ENCODE measurements at regions not wholly inside any gene's neighbourhood (a gene's known extent, or its start where the extent isn't known, plus 50 kb on each side); places are given as distances from the start of the nearest gene placed in this dataset.

- Mint-ChIP-seq H3K36me3 (ENCODE audit: low read depth) (peaks cover 2% of the 10 kb centered on the region), H3K4me3 (no peak overlapping the region), H3K27ac (no peak overlapping the region), H3K27me3 (ENCODE audit: low read depth) (peaks cover 3% of the 10 kb centered on the region), H3K9me3 (peaks cover 4% of the 10 kb centered on the region), H3K4me1 (ENCODE audit: low read depth) (peaks cover 3% of the 10 kb centered on the region)
These were observed 231.7 kb upstream of the PGRMC2 start for GRCh38 chr4:128519163-128519830.

DNA sequence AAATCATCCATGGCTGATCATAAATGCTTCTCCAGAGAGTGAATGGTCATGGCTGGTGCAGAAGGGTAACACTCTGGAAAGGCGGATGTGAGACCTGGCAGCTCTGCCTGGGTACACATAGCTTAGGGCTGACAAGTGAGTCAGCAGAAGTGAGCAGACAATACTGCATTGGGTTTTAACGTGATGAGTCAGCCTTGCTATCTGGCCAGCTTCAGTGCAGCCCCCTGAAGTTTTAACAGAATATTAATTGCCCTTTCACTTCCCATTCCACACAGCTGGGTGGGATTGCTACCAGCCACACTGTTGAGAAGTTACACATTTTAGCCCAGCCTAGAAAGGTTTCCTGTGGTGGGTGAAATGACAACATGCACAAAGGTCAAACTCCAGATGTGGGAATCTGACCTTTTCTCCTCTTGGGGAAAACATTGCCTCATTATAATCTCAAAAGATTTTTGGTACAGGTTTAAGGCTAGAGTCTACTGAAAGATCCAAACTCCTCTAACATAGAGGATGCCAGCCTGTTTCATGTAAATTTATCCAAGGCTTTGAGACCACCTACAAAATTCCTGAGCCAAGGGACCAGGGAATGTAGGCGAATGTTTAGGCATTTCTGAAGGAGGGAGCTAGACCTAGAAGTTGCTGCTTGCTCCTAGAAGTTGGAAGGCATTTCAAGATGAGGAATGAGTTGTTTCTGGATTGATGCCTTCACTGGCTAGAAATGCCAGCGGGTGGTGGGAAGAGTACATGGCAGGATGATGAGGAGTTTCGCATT lies 230.3 kb upstream of the PGRMC2 start:
- no peak overlapping the region for H3K27ac Mint-ChIP-seq
- peaks cover 4% of the 10 kb centered on the region for H3K9me3 Mint-ChIP-seq

GRCh38 chr4:128517096-128517738 lies 229.6 kb upstream of the PGRMC2 start:
- peaks cover 13% of the 10 kb centered on the region for H3K4me1 Mint-ChIP-seq (ENCODE audit: low read depth)
- peaks cover 5% of the 10 kb centered on the region for H3K36me3 Mint-ChIP-seq (ENCODE audit: low read depth)
- peaks cover 3% of the 10 kb centered on the region for H3K27me3 Mint-ChIP-seq (ENCODE audit: low read depth)
- no peak overlapping the region for H3K4me3 Mint-ChIP-seq
- H3K27ac Mint-ChIP-seq = no peak overlapping the region
- peaks cover 7% of the 10 kb centered on the region for H3K9me3 Mint-ChIP-seq

More for the DNA sequence above, 230.3 kb upstream of the PGRMC2 start:
- H3K4me1 Mint-ChIP-seq (ENCODE audit: low read depth) = peaks cover 11% of the 10 kb centered on the region
- H3K36me3 Mint-ChIP-seq (ENCODE audit: low read depth) = peaks cover 4% of the 10 kb centered on the region
- H3K4me3 Mint-ChIP-seq = no peak overlapping the region
- H3K27me3 Mint-ChIP-seq (ENCODE audit: low read depth) = peaks cover 3% of the 10 kb centered on the region

DNA sequence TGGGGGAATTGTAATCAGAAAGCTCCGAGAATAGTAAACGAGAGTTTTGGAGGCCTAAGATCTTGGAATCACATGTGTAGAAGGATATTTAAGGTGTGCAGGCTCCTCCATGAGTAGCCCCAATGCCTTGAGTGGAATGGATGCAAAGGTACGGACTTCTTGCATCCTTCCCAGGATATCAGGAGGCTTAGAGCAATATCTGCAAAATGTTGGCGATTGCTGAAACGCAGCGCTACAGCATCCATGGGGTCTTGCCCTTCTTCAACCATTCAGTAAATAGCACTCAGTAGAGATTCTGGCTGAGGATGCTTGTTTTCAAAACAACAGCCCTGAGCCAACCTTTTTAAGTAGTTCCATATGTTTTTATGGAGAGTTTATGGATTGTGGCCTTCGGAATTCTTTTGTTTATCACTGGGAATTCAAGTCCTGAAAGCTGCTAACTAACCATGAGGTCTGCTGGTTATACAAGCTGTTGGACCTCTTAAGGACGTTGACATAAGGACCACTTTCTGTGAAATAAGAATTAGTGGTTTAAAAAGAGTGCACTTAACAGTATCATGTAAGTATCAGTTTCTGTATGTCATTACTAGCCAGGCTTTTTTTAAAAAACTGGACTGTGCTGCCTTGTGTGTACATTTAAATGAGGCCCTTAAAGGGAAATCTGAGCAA lies 228.8 kb upstream of the PGRMC2 start:
- H3K27me3 Mint-ChIP-seq (ENCODE audit: low read depth) = peaks cover 3% of the 10 kb centered on the region
- H3K27ac Mint-ChIP-seq = no peak overlapping the region
- H3K4me3 Mint-ChIP-seq = no peak overlapping the region
- peaks cover 7% of the 10 kb centered on the region for H3K9me3 Mint-ChIP-seq
- peaks cover 5% of the 10 kb centered on the region for H3K36me3 Mint-ChIP-seq (ENCODE audit: low read depth)
- peaks cover 13% of the 10 kb centered on the region for H3K4me1 Mint-ChIP-seq (ENCODE audit: low read depth)

GRCh38 chr4:128513664-128514484 lies 226.3 kb upstream of the PGRMC2 start:
- peak overlapping the region; percentile 38 for H3K4me3 Mint-ChIP-seq
- H3K36me3 Mint-ChIP-seq (ENCODE audit: low read depth) = peaks cover 5% of the 10 kb centered on the region
- no peaks in the 10 kb centered on the region for H3K27me3 Mint-ChIP-seq (ENCODE audit: low read depth)
- peak overlapping the region; percentile 60 for H3K27ac Mint-ChIP-seq
- H3K4me1 Mint-ChIP-seq (ENCODE audit: low read depth) = peaks cover 13% of the 10 kb centered on the region
- H3K9me3 Mint-ChIP-seq = peaks cover 7% of the 10 kb centered on the region

DNA sequence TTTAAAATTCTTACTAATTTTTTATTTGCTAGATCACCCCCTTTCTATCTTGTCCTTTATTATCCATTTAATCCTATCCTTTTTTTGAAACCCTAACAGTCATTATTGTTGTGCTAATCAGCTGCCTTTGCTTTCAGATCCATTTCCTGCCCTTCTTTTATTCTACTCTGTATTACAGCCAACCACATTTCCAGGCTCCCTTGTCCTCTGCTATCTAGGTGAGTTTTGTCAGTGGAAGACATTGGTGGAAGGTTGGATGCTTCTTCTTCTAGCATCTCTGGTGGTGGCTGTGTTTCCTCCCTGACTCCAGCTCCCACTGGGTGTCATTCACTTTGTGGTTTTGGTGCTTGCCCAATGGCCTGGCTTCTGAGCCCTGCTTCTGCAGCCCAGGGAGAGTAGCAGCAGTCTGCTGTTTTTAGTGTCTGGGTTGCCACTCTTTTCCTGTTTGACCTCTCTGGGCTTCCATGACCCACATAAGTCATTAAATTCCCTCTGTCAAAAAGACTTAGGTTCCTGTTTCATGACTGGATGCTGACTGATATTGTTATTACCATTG lies 225.2 kb upstream of the PGRMC2 start:
- no peak overlapping the region for H3K4me3 Mint-ChIP-seq
- H3K27ac Mint-ChIP-seq = no peak overlapping the region
- H3K9me3 Mint-ChIP-seq = peaks cover 7% of the 10 kb centered on the region
- no peaks in the 10 kb centered on the region for H3K27me3 Mint-ChIP-seq (ENCODE audit: low read depth)
- peaks cover 5% of the 10 kb centered on the region for H3K36me3 Mint-ChIP-seq (ENCODE audit: low read depth)
- H3K4me1 Mint-ChIP-seq (ENCODE audit: low read depth) = peaks cover 13% of the 10 kb centered on the region

- no peak overlapping the region for H3K4me3 Mint-ChIP-seq
- H3K4me1 Mint-ChIP-seq (ENCODE audit: low read depth) = peaks cover 13% of the 10 kb centered on the region
- H3K36me3 Mint-ChIP-seq (ENCODE audit: low read depth) = peaks cover 5% of the 10 kb centered on the region
- no peak overlapping the region for H3K27ac Mint-ChIP-seq
- peaks cover 7% of the 10 kb centered on the region for H3K9me3 Mint-ChIP-seq
- H3K27me3 Mint-ChIP-seq (ENCODE audit: low read depth) = no peaks in the 10 kb centered on the region
These were observed 224.5 kb upstream of the PGRMC2 start for GRCh38 chr4:128512161-128512560.

DNA sequence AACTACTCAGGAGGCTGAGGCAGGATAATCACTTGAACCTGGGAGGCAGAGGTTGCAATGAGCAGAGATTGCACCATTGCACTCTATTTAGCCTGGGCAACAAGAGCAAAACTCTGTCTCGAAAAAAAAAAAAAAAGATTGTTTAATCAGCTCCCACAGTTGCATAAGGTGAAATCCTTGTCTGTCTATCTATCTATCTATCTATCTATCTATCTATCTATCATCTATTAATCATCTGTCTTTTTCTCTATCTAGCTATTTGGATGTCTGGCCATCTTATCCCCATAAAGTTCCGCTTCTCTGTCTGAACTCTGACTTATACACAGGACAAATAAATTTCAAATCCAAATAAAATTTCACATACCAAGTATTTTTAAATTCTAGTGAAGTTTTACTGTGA lies 223.2 kb upstream of the PGRMC2 start:
- Mint-ChIP-seq H3K27ac (no peak overlapping the region), H3K4me1 (ENCODE audit: low read depth) (peaks cover 13% of the 10 kb centered on the region), H3K4me3 (no peak overlapping the region), H3K36me3 (ENCODE audit: low read depth) (peaks cover 5% of the 10 kb centered on the region), H3K9me3 (peaks cover 7% of the 10 kb centered on the region), H3K27me3 (ENCODE audit: low read depth) (no peaks in the 10 kb centered on the region)

DNA sequence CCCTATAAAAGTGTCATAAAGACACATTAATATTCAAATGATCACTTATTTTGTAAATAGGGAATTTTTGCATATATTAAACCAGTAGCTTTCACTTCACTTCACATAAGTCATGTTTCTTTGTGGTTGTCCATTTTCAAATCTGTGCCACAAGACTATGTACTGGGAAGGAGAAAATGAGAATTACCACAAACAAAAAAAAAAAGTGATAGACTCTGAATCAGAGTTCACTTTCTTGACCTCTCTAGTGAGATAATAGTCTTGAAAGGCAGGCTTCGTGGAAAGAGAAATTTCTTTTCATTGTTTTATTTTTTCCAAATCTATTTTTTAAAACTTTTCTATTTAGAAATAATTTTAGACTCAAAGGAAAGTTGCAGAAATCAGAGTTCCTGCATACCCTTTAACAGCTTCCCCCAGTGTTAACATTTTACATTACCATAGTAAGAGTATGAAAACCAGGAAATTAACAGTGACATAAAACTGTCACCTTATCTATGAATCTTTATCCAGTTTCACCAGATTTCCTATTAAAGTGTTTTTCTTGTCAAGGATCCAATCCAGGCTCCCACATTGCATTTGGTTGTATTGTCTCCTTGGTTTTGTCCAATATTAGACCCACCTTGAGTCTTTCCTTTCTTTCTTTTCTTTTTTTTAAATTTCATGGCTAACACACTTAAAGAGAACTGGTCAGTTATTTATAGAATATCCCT lies 215.4 kb upstream of the PGRMC2 start:
- no peak overlapping the region for H3K27ac Mint-ChIP-seq
- H3K27me3 Mint-ChIP-seq (ENCODE audit: low read depth) = no peaks in the 10 kb centered on the region
- no peak overlapping the region for H3K4me3 Mint-ChIP-seq
- H3K4me1 Mint-ChIP-seq (ENCODE audit: low read depth) = no peaks in the 10 kb centered on the region
- peaks cover 6% of the 10 kb centered on the region for H3K9me3 Mint-ChIP-seq
- H3K36me3 Mint-ChIP-seq (ENCODE audit: low read depth) = no peaks in the 10 kb centered on the region

DNA sequence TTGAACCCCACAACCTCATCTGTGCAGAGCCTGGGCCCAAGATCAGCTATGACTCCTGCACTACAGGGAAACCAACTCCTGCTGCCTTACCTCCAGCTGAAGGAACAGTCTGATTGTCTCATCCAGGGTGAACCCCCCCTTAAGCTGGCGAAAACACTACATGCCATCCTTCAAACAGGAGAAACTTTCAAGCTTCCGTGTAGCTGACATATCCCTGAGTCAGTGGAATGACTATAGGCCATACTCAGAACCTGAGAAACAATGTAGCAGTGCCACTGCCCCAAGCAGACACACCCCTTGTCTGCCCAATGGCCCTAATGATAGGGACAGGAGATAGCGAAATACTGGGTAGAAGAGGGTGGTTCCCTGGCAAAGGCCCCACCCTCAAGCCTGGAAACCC lies 213.6 kb upstream of the PGRMC2 start:
- H3K4me3 Mint-ChIP-seq = no peak overlapping the region
- peaks cover 18% of the 10 kb centered on the region for H3K9me3 Mint-ChIP-seq
- no peaks in the 10 kb centered on the region for H3K36me3 Mint-ChIP-seq (ENCODE audit: low read depth)
- no peak overlapping the region for H3K27ac Mint-ChIP-seq
- no peaks in the 10 kb centered on the region for H3K4me1 Mint-ChIP-seq (ENCODE audit: low read depth)
- H3K27me3 Mint-ChIP-seq (ENCODE audit: low read depth) = no peaks in the 10 kb centered on the region

GRCh38 chr4:128488055-128488705 lies 200.6 kb upstream of the PGRMC2 start:
- Mint-ChIP-seq H3K36me3 (ENCODE audit: low read depth) (no peaks in the 10 kb centered on the region), H3K4me3 (no peak overlapping the region), H3K4me1 (ENCODE audit: low read depth) (no peaks in the 10 kb centered on the region), H3K27me3 (ENCODE audit: low read depth) (no peaks in the 10 kb centered on the region), H3K9me3 (no peaks in the 10 kb centered on the region), H3K27ac (no peak overlapping the region)

DNA sequence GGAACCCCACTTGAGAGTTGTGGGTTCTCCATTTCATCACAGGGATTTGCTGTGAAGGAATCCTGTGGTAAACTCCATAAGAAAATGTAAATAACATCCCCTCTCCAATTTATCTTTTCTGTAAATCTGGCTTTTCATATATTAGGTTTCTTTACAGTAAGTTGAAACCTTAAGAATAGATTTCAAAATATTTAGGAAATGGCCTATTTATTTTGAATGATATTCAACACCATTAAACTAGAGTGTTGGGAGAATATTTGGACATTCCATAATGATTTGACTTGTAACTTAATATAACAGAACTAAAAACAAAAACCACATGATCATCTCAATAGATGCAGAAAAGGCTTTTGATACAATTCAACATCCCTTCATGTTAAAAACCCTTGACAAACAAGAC lies 197.3 kb upstream of the PGRMC2 start:
- no peaks in the 10 kb centered on the region for H3K9me3 Mint-ChIP-seq
- H3K36me3 Mint-ChIP-seq (ENCODE audit: low read depth) = no peaks in the 10 kb centered on the region
- no peaks in the 10 kb centered on the region for H3K27me3 Mint-ChIP-seq (ENCODE audit: low read depth)
- H3K27ac Mint-ChIP-seq = no peak overlapping the region
- no peak overlapping the region for H3K4me3 Mint-ChIP-seq
- H3K4me1 Mint-ChIP-seq (ENCODE audit: low read depth) = no peaks in the 10 kb centered on the region

DNA sequence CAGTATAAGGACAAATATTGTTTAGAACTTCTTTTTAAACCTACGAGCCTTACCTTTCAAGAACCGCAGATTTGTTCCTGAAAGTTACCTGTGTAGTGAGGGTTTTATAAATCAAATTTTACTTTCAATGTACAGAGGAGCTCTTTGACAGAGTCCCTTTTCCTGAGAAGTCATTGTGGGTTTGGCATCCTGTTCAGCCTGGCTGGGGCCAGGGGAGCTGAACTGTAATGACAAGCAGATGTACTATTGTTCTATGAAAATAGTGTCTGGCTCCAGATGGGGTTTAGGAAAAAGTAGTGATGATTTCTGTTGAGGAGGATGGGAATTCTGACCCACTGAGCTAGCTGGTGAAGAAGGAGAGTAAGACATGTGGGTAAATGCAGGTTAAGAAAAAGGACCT lies 196.2 kb upstream of the PGRMC2 start:
- H3K9me3 Mint-ChIP-seq = no peaks in the 10 kb centered on the region
- no peaks in the 10 kb centered on the region for H3K4me1 Mint-ChIP-seq (ENCODE audit: low read depth)
- H3K4me3 Mint-ChIP-seq = no peak overlapping the region
- H3K27ac Mint-ChIP-seq = no peak overlapping the region
- H3K27me3 Mint-ChIP-seq (ENCODE audit: low read depth) = no peaks in the 10 kb centered on the region
- no peaks in the 10 kb centered on the region for H3K36me3 Mint-ChIP-seq (ENCODE audit: low read depth)
